ENCODE measurements at regions not wholly inside any gene's neighbourhood (a gene's known extent, or its start where the extent isn't known, plus 50 kb on each side); places are given as distances from the start of the nearest gene placed in this dataset.

DNA sequence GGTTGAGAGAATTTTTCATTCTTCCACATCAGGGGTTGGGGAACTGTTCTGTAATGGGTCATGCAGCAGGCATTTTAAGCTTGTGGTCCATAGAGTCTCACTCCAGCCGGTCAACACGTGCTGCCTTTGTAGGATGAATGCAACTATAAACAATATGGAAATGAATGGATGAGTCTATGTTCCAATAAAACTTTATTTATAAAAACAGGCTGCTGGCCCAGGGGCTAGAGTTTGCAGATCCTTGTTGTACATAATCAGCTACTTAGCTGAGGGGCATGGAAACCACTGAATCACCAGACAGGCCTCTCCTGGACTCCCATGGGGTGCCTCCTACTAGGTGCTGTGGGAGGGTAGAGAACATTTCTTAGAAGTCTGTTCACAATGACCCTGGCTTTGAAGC is 243.4 kb downstream of the BMP7 start:
- TF ChIP-seq ZFX (IDR thresholded peaks at IDR 0.05) = no peak
- TF ChIP-seq, protein P1, sequence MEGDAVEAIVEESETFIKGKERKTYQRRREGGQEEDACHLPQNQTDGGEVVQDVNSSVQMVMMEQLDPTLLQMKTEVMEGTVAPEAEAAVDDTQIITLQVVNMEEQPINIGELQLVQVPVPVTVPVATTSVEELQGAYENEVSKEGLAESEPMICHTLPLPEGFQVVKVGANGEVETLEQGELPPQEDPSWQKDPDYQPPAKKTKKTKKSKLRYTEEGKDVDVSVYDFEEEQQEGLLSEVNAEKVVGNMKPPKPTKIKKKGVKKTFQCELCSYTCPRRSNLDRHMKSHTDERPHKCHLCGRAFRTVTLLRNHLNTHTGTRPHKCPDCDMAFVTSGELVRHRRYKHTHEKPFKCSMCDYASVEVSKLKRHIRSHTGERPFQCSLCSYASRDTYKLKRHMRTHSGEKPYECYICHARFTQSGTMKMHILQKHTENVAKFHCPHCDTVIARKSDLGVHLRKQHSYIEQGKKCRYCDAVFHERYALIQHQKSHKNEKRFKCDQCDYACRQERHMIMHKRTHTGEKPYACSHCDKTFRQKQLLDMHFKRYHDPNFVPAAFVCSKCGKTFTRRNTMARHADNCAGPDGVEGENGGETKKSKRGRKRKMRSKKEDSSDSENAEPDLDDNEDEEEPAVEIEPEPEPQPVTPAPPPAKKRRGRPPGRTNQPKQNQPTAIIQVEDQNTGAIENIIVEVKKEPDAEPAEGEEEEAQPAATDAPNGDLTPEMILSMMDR (conservative IDR thresholded peaks at IDR 0.05) = no peak
- no peak overlapping the region for H3K27ac ChIP-seq

DNA sequence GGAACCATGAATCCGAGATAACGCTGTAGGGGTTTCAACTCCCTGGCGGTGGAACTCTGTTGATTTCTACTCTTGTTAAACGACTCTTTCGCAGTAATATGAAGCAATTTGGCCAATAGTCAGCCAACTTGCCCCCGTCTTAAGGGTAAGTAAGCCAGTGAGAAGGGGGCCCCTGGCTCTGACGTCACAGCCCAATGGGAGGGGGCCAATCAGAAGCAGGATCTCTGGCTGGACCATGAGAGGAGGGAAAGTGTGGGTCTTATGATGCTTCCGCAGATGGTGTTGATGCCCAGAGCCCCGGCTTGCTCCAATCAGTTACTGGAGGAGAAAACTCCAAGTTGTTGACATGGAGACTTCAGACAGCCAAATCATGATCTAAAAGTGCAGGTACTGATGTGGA is 242.4 kb downstream of the BMP7 start:
- TF ChIP-seq, protein P1 (conservative IDR thresholded peaks at IDR 0.05) = no peak
- no peak for TF ChIP-seq ZFX (IDR thresholded peaks at IDR 0.05)
- no peak overlapping the region for H3K27ac ChIP-seq

GRCh38 chr20:57024849-57025248 is 241.6 kb downstream of the BMP7 start:
- no peak overlapping the region; the same call in 1 of the 2 replicates for H3K27ac ChIP-seq
- TF ChIP-seq, protein P1 (conservative IDR thresholded peaks at IDR 0.05) = no peak

DNA sequence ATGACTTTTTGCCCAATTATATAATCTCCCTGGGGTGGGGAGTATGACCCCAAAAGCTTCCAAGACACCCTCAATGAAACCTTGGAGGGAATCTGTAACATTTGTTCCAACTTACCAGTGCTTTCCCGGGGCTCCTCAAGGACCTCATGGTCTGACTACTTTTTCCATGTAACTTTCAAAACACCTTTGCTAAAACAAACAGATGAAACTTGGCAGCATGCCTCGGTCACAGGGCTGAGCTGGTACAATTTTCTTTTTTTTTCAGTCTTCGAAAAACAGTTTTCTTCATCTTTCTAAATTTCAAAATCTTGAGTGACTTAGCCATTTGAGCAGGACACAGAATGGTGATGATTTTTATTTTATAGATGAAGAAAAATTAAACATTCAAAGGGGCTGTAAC is 241.2 kb downstream of the BMP7 start:
- TF ChIP-seq ZFX (IDR thresholded peaks at IDR 0.05) = no peak
- TF ChIP-seq, protein P1 (conservative IDR thresholded peaks at IDR 0.05) = no peak
- no peak overlapping the region; the same call in 1 of the 2 replicates for H3K27ac ChIP-seq

DNA sequence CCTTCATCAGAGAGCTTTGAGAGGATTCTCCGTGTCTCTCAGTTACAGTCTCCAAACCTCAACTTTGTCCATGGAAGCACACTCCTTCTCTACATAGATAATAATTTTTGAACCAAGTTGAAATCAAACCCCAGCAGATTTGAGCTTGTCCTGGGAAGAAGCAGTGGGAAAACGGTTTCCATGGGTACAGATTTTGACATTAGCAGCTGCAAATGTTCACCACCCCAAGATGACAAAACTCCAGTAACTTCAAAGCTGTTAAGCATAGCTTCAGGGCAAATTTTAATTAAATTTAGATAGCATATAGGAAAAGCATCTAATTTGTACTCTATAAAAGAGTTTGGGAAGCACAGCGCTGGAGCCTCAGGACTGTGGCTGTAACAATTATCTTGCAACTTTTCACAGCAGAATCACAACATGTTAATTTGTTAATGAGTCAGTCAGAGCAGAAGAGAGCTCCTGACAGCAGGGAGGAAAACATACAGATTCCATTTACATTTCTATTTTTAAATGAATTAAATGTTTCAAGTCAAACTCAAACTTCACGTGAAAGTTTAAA is 240.7 kb downstream of the BMP7 start:
- no peak overlapping the region for H3K27ac ChIP-seq
- TF ChIP-seq ZFX (IDR thresholded peaks at IDR 0.05) = no peak
- TF ChIP-seq, protein P1 (conservative IDR thresholded peaks at IDR 0.05) = no peak

GRCh38 chr20:57027777-57028176 is 238.7 kb downstream of the BMP7 start:
- no peak overlapping the region for H3K27ac ChIP-seq
- no peak for TF ChIP-seq ZFX (IDR thresholded peaks at IDR 0.05)
- TF ChIP-seq, protein P1 (conservative IDR thresholded peaks at IDR 0.05) = no peak

DNA sequence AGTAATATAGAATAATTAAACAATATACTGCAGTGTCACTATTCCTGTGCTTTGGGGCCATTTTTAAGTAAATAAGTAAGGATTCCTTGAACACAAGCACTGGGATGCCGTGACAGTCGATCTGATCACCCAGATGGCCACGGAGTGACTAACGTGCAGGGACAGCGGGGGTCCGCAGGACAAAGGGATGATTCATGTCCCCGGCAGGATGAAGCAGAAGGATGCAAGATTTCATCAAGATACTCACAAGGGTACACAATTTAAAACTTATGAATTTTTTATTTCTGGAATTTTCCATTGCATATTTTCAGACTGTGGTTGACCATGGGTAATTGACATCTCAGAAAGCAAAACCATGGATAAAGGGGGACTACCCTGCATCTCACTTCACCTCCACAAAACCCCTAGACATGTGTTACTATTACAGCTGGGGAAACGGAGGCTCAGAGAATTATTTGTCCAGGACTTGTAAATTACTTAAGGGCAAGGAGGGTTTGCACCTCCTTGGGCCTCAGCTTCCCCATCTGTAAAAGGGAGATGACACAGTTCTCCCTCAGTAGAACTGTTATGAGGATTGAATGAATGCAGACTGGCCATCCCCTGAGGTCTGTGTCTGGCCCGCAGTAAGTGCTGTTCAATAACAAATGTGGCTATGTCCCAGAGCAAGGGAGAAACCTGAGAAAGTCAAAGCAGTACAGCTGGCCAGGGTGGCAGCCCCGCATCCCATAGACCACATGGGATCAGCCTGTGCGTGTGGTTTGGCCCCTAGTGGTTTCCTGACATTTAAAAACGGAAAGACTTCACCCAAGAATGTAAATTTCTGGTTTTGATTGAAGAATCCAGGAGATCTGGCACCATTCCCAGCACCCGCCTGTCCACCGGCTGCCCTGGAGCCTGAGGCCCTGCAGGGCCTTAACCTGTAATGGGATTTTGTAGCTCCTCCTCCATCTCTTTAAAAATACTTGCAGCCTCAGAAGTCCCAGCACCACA is 235.5 kb downstream of the BMP7 start:
- H3K27ac ChIP-seq = no peak overlapping the region
- TF ChIP-seq ZFX (IDR thresholded peaks at IDR 0.05) = no peak
- TF ChIP-seq, protein P1 (conservative IDR thresholded peaks at IDR 0.05) = no peak
